D341Med (cell line): ENCODE measurements at regions not wholly inside any gene's neighbourhood (a gene's known extent, or its start where the extent isn't known, plus 50 kb on each side); places are given as distances from the start of the nearest gene placed in this dataset.

Source experiments
- DNase-seq: peaks from one replicate; pipeline ENCODE4 v3.0.0; 2012; ENCODE audit warnings: low spot score

DNA sequence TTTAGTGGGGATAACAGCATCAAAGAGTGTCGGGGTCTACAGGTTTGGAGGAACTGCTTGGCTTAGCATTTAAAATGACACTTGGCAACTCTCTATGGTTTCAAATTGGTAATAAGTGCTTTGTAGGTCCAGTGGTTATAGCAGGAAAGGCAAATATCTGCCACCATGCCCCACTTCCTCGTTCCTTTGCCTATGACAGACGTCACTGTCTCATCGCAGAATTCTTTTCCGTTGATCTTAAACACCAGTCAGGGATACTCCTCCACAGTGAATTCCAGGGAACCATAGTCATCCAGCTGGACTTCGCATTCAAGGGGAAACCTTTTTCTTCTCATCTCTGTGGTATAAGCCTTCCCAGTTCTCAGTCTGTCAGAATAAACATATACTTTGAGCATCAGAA, 319.1 kb downstream of the GPAT3 start:
- DNase-seq, result no peak

- DNase-seq, result no peak
Measured at GRCh38 chr4:83852085-83852451, 316.2 kb downstream of the GPAT3 start.

DNA sequence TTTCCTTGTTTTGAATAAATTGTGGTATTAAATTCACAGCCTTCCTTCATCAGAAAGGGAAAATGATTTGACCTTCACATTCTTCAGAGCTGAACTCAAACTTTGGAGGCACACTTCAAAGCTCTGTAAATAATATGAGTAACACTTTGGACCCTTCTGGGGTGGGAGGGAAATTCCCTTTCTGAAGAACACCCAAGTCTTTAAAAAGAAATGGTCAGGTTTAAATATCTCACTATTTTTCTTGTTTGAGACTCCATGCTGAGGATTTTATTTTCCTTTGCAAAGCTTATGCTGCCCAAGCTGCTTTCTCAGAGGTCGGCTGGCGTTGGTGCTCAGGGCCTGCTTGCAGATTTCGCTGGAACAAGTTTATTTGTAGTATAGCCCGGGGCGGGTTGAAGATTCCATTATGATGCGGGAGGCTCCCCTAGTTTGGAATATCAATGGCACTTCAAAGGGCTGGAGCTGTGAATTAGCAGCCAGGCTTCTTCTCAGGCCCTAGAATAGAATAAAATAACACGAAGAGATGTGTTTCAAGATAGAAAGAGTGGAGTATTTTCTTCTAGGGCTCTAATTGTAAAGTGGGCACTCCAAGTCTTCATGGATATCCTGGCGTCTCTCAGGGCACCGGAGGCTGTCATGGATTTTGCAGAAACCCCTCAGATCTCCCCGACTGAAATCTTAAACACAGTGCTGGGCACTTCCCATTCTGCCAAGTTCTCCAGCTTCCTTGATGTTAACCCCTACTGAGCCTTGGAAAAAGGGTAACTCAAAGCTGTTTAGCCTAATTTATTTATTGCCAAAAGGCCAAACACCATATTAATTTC, 315.6 kb downstream of the GPAT3 start:
- DNase-seq, result no peak

DNA sequence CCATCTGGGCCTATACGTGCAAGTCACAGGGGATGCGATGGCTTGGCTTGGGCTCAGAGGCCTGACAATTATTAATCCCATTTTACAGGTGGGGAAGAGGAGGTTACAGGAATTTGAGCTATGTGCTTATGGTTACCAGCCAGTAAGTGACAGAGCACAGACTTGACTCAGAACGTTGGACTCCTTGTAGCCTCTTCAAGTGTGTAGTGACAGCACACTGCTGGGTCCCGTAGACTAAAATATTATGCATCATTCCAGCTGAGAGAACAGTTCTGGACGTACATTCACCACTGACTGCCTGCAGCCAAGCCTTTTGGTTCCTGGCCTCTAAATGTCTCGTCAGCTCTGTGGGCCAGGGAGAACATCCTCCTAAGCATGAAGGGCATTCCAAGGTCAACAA, 314.5 kb downstream of the GPAT3 start:
- DNase-seq, result no peak

DNA sequence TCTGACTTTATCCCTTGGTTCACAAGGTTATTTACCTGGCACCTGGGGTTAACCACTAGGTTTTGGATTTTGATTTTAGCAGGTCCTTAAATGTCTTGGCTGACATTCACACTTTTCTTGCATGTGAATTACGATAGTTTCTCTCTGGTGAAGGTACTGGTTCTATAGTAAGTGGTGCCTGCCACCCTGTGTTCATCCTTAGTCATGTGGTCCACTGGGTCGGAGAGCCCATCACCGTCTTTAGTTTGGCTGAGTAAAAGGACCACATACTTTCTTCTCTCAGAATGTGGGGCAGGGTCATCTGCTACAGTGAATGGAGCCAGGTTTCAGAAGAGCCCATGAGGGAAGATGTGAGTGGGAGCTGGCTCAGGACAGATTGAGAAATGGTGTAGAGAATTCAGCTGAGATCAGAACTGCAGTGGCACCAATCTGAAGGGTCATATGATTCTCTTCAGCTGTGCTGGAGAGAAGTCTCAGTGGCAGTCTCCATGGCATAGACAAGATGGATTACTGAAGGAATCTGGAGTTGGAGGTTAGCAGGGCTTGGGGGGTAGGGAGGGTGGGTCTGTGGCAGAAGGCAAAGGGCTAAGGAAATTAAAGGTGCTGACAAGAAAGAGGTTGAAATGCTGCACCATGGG, 310.4 kb downstream of the GPAT3 start:
- DNase-seq, result no peak

- no peak for DNase-seq
Measured at GRCh38 chr4:83839615-83840014, 303.7 kb downstream of the GPAT3 start.

DNA sequence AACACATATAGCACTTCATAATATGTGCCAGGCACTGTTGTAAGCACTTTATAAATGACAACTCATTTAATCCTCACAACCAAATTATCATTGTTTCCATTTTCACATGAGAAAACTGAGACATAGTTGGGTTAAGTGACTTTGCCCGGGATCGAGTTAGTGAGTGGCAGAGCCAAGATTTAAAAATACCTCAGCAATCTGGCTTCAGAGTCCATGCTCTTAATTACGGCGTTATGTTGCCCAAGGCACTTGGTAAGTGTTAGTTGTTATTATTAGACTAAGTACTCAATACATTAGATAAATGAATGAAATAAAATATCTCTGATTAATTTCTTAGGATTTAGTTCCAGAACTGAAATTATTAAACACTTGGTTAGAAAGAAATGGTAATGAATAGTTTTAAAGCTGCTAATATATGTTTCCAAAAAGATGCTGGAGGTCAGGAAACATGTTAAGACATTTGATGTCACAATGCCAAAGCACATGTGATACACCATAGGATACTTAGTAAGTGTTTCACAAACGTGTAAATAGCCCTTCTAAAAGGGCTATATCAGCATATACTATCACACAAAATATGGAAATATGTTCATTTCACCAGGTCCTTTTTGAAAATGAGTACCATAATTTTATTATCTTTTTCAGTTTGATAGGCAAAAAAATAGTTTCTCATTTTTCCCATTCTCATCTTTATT, 301.9 kb downstream of the GPAT3 start:
- DNase-seq, result no peak

- no peak for DNase-seq
Measured at GRCh38 chr4:83833920-83834319, 298.0 kb downstream of the GPAT3 start.

GRCh38 chr4:83832110-83832825, 296.4 kb downstream of the GPAT3 start:
- DNase-seq, result no peak

DNA sequence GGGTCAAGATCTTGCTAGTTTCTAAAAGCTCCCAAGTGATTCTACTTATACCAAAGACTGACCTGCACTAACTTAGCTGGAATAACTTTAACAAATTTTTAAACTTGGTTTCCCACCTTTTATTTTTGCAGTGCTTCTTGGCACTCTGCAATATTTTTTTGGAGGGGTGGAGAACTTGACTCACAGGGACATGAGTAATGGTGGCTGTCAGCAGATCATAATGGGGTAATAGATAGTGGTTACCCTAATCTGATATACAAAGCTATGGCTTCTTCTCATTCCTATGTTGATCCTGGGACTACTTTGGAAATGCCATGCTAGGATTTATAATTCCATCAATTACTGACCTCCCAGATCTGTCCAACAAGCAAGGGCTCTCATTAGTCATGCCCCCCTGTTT, 295.7 kb downstream of the GPAT3 start:
- DNase-seq, result no peak

DNA sequence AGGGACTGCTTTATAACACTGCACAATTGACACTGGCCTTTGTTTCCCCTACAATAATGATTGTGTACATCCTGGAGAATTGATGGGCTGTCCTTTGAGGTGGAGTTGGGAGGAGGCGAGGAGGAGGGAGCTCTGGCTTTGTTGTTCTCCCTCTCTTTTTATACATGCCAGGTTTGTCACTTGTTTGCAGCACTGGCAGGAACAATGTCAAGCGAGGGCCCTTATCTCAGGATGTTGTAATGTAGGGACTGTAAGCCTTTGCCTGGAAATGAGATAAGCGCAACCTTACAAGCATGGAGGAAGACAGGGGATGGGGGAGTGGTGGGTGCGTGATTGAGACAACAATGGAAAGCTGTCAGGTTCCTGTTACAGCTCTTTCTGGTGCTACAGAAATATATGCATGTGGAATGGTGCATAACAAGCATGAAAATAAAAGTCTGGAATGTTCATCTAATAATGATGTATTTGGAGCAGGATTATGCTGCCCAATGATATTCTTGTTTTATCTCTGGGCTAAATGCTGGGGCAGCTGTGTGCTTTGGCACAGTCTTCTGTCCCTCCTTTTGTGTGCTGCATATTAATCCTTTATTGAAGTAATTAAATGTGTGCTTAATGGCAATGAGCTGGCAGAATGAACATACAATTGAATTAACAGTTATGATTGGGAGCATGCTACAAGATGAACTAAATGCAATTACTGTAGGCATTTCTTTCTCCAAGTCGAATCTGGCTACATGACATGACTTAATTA, 294.4 kb downstream of the GPAT3 start:
- no peak for DNase-seq

- no peak for DNase-seq
Measured at GRCh38 chr4:83828601-83829000, 292.7 kb downstream of the GPAT3 start.

DNA sequence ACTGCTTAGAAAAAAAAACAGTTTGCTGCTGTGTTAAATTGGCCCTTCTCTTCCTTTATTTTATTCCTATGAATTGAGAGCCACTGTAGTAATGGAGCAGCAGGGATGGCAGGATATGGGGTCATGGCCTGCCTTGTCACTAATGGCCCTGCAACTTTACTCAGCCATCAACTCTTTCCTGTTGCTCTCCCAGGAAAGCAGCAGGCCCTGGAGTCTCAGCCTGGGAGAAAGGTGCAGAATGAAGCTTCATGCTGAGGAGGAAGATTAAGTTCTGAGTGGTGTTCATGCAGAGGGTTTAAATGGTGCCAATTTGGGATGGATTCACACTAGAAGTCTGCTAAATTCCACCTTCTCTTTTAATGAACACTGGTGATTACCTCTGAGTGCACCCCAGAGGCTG, 285.6 kb downstream of the GPAT3 start:
- DNase-seq, result no peak

- no peak for DNase-seq
Measured at GRCh38 chr4:83819582-83819981, 283.7 kb downstream of the GPAT3 start.

GRCh38 chr4:83810428-83810827, 274.5 kb downstream of the GPAT3 start:
- no peak for DNase-seq

DNA sequence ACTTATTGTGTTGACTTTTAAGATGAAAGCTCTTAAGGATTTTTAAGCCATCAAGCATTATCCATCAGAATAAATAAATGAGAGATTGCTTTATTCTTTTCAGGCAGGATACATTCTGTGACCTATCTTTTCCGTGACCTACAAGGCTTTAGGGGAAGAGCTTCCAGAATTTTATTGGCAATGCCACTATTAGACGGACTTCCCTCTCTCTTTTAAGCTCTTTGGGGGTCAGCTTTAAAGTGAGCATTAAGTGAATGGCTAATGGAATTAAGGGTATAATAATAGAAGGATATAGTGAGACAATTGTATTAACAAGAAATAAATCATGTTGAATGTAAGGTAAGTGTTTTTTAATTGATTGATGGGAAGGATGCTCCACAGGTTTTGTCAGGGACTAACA, 273.7 kb downstream of the GPAT3 start:
- DNase-seq, result no peak

- DNase-seq, result no peak
Measured at GRCh38 chr4:83793481-83793880, 257.6 kb downstream of the GPAT3 start.

DNA sequence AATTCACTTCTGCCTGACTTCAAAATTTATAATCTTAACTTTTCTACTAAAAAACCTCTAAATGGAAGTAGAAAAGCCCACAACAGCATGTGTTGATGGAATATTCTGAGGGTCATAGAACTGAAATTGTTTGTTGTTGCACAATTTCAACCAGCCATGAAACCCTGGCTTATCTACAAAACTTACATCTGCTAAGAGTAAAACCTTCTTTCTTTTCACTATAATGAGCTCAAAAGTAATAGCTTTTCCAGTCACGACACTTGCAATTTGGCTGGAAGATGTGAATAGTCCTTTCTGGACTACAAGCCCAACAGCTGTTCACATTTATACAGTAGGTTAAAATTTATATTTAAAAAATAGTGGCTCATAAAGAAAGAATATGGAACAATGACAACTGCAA, 250.0 kb downstream of the GPAT3 start:
- DNase-seq, result no peak

DNA sequence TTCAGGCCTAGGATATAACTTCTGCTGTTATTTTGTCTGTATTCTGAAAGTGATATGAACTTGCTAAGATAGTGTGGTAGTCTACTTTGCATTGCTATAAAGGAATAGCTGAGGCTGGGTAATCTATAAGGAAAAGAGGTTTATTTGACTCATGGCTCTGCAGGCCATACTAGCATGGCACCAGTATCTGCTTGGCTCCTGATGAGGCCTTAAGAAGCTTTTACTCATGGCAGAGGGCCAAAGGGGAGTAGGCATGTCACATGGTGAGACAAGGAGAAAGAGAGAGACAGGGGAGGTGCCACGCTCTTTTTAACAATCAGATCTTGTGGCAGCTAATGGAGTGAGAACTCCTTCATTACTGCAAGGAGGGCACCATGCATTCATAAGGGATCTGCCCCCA, 247.3 kb downstream of the GPAT3 start:
- no peak for DNase-seq

DNA sequence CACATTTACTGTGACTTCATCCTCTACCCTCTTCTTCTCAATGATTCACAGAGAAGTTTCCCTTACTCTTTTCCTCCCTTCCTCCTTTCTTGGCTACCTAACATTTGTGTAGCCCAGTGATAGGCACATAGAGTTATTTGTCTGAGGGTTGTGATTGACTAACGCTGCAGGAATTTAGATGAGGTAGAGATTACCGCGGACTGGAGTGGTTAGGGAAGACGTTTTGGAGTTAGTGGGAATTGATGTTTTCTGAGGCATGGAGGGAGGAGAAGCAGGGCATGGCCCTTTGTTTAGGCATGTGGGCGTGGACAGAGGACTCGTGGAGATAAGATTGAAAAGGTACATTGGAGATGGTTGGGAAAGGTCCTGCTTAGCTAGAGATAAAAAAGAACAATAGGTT, 246.7 kb downstream of the GPAT3 start:
- DNase-seq, result no peak

DNA sequence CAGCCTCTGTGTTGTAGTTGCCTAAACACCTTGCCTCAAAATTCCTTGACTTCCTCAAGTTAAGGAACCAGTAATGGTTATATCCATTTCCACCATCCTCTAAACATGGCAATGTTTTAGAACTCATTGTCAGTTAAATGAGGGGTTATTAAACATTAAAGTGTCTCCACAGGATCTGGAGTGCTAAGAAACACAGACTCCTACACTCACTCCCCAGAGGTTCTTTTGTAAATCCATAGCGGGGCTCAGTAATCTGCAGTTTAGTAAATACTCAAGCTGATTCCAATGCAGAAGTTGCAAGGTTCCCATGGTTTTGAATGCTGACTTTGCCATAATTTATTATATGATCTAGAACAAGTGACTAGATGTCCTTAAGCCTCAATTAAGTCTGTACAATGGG, 245.5 kb downstream of the GPAT3 start:
- no peak for DNase-seq
